Omental fat pad (tissue), 3 donors: ENCODE measurements at regions not wholly inside any gene's neighbourhood (a gene's known extent, or its start where the extent isn't known, plus 50 kb on each side); places are given as distances from the start of the nearest gene placed in this dataset.

ENCODE experiments used
- ATAC-seq: fragments of 150-250 bp; one replicate; pipeline ENCODE4 v1.9.1; 2016; ENCODE audit warnings: mild to moderate bottlenecking, moderate library complexity; ENCODE audit not compliant: low FRiP score
- DNase-seq: peaks from one replicate; pipeline ENCODE4 v3.0.0-alpha.2; 2019; ENCODE audit warnings: low spot score
- CTCF ChIP-seq, 3 donors: fragments of 450-650 bp; IDR thresholded peaks; one replicate each; pipeline ENCODE4 v1.5.1; 2016 to 2017; ENCODE audit warnings: antibody characterized with exemption in 3 of 3, mild to moderate bottlenecking in 3 of 3, moderate library complexity in 2 of 3

- ATAC-seq (no peak), DNase-seq (no peak)
- peak in 2 of 3 donors; percentile 58 to 82 for TF ChIP-seq CTCF (IDR thresholded peaks at IDR 0.05)
Measured at GRCh38 chr14:101707068-101707842, 54.3 kb upstream of the PPP2R5C start.

DNA sequence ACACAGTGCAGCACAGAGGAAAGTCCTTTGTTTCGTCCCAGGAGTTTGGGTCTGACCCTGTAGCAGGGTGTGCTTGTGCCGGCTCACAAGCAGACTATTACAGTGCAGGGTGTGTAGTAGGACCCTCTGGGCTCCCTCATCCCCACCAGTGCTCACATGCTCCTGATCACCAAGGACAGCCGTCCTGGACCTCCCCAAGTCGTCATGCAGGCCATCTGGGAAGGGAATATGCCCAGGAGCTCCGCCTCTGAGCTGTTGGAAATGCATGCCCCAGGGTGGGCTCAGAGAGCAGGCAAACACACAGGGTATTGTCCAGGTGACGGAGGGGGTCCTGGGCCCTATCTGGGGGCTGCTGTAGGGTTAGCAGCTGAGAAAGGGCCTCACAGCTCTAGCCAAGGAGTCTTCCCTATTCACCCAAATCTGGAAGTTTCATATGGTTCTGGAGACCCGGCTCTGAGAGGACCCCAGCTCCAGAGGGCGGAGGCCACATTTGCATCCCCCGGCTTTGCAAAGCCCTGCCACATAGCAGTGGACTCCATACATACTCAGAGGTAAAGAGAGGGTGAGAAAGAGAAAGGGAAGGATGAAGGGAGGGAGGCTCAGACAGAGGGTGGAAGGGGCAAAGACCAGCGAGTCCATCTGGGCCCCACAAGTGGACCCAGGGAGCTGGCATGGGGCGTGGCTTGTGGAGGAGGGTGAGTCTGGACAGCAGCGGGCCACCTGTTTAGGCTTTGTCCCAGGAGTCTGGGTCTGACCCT lies 53.5 kb upstream of the PPP2R5C start:
- ATAC-seq (no peak), DNase-seq (no peak)

GRCh38 chr14:101708853-101709532 lies 52.5 kb upstream of the PPP2R5C start:
- no peak for TF ChIP-seq CTCF (IDR thresholded peaks at IDR 0.05)
- ATAC-seq (no peak), DNase-seq (no peak)

More for the DNA sequence above, 53.5 kb upstream of the PPP2R5C start:
- no peak for TF ChIP-seq CTCF (IDR thresholded peaks at IDR 0.05)

DNA sequence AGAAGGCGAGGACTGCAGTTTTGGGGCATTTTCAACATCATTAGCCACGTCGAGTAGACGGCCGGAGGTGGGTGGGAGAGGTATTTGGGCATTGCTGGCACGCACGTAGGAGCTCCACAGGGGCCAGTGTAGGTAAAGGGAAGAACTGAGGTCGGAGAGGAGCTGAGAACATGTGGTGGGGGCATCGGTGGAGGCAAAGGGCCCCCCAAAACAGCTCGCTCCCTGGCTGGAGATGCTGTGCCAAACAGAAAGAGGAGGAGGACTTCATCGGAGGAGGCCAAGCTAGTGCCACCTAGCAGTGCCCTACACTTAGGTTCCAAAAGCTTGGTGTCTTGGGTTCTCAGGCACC lies 52.0 kb upstream of the PPP2R5C start:
- ATAC-seq (no peak), DNase-seq (no peak)
- TF ChIP-seq CTCF (IDR thresholded peaks at IDR 0.05) = no peak

- no peak for TF ChIP-seq CTCF (IDR thresholded peaks at IDR 0.05)
- DNase-seq = no peak
- no peak for ATAC-seq
Measured at GRCh38 chr14:101709962-101710931, 51.3 kb upstream of the PPP2R5C start.
